DMS79 treated with DMSO at 0.1 percent for 48 hours (cell line): ENCODE measurements at regions not wholly inside any gene's neighbourhood (a gene's known extent, or its start where the extent isn't known, plus 50 kb on each side); places are given as distances from the start of the nearest gene placed in this dataset.
"Not testable (repeated sequence)": the region's sequence is repeated elsewhere in the genome, so short reads cannot be mapped to it uniquely, and the experiment has no call there.

Source experiments
- DNase-seq: peaks from one replicate; lab custom pipeline; 2025; lab: John Stamatoyannopoulos, UW

GRCh38 chr18:71242981-71243380 lies 954.1 kb downstream of the SOCS6 start:
- no peak for DNase-seq

GRCh38 chr18:71238974-71239624 lies 950.3 kb downstream of the SOCS6 start:
- DNase-seq, result no peak

GRCh38 chr18:71237641-71238040 lies 948.8 kb downstream of the SOCS6 start:
- no peak for DNase-seq

- DNase-seq, result no peak
Measured at GRCh38 chr18:71233177-71233576, 944.3 kb downstream of the SOCS6 start.

- DNase-seq, result no peak
Measured at GRCh38 chr18:71223486-71223885, 934.6 kb downstream of the SOCS6 start.

- no peak for DNase-seq
Measured at GRCh38 chr18:71221405-71221804, 932.6 kb downstream of the SOCS6 start.

GRCh38 chr18:71212739-71213138 lies 923.9 kb downstream of the SOCS6 start:
- DNase-seq, result not testable (repeated sequence)

GRCh38 chr18:71212222-71212621 lies 923.4 kb downstream of the SOCS6 start:
- no peak for DNase-seq

GRCh38 chr18:71209944-71210343 lies 921.1 kb downstream of the SOCS6 start:
- DNase-seq, result no peak

- DNase-seq, result no peak
Measured at GRCh38 chr18:71194438-71194837, 905.6 kb downstream of the SOCS6 start.

GRCh38 chr18:71189581-71189980 lies 900.7 kb downstream of the SOCS6 start:
- DNase-seq, result no peak

- no peak for DNase-seq
Measured at GRCh38 chr18:71168557-71169145, 879.8 kb downstream of the SOCS6 start.

- no peak for DNase-seq
Measured at GRCh38 chr18:71136487-71136886, 847.6 kb downstream of the SOCS6 start.

- DNase-seq, result no peak
Measured at GRCh38 chr18:71134122-71134521, 845.3 kb downstream of the SOCS6 start.

- DNase-seq, result no peak
Measured at GRCh38 chr18:71131918-71132317, 843.1 kb downstream of the SOCS6 start.

GRCh38 chr18:71130351-71130750 lies 841.5 kb downstream of the SOCS6 start:
- DNase-seq, result no peak

- no peak for DNase-seq
Measured at GRCh38 chr18:71125581-71125980, 836.7 kb downstream of the SOCS6 start.

GRCh38 chr18:71116535-71116934 lies 827.7 kb downstream of the SOCS6 start:
- DNase-seq, result no peak

- no peak for DNase-seq
Measured at GRCh38 chr18:71115261-71115660, 826.4 kb downstream of the SOCS6 start.

- no peak for DNase-seq
Measured at GRCh38 chr18:71114550-71115210, 825.8 kb downstream of the SOCS6 start.

- DNase-seq, result no peak
Measured at GRCh38 chr18:71107244-71107643, 818.4 kb downstream of the SOCS6 start.

GRCh38 chr18:71106701-71107100 lies 817.9 kb downstream of the SOCS6 start:
- no peak for DNase-seq

- DNase-seq, result no peak
Measured at GRCh38 chr18:71105994-71106546, 817.2 kb downstream of the SOCS6 start.
